ENCODE measurements at regions not wholly inside any gene's neighbourhood (a gene's known extent, or its start where the extent isn't known, plus 50 kb on each side); places are given as distances from the start of the nearest gene placed in this dataset.

GRCh38 chr1:2880086-2880485, 78.6 kb upstream of the TTC34 start:
- TF ChIP-seq, protein P1, sequence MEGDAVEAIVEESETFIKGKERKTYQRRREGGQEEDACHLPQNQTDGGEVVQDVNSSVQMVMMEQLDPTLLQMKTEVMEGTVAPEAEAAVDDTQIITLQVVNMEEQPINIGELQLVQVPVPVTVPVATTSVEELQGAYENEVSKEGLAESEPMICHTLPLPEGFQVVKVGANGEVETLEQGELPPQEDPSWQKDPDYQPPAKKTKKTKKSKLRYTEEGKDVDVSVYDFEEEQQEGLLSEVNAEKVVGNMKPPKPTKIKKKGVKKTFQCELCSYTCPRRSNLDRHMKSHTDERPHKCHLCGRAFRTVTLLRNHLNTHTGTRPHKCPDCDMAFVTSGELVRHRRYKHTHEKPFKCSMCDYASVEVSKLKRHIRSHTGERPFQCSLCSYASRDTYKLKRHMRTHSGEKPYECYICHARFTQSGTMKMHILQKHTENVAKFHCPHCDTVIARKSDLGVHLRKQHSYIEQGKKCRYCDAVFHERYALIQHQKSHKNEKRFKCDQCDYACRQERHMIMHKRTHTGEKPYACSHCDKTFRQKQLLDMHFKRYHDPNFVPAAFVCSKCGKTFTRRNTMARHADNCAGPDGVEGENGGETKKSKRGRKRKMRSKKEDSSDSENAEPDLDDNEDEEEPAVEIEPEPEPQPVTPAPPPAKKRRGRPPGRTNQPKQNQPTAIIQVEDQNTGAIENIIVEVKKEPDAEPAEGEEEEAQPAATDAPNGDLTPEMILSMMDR (IDR thresholded peaks at IDR 0.05), result no peak
- no peak for TF ChIP-seq POLR2A (IDR thresholded peaks at IDR 0.05)

Measured in testis (tissue), 2 donors.